VCaP (cell line): ENCODE measurements at regions not wholly inside any gene's neighbourhood (a gene's known extent, or its start where the extent isn't known, plus 50 kb on each side); places are given as distances from the start of the nearest gene placed in this dataset.

Experiments
- H3K27ac ChIP-seq: fragments of 450-650 bp; 2 replicates; pipeline ENCODE4 v1.5.1; 2017
- CTCF ChIP-seq: fragments of 450-650 bp; conservative IDR thresholded peaks from 2 replicates; pipeline ENCODE4 v1.5.1; 2017; ENCODE audit warnings: mild to moderate bottlenecking, moderate library complexity

GRCh38 chrX:1076871-1077651 lies 135.4 kb downstream of the CRLF2 start:
- H3K27ac ChIP-seq, result no peak overlapping the region
- TF ChIP-seq CTCF, result no peak

GRCh38 chrX:1075741-1076140 lies 136.7 kb downstream of the CRLF2 start:
- TF ChIP-seq CTCF, result no peak
- H3K27ac ChIP-seq, result no peak overlapping the region

- no peak for TF ChIP-seq CTCF
- no peak overlapping the region for H3K27ac ChIP-seq
Measured at GRCh38 chrX:1075156-1075555, 137.3 kb downstream of the CRLF2 start.

GRCh38 chrX:1074755-1075154 lies 137.7 kb downstream of the CRLF2 start:
- no peak overlapping the region for H3K27ac ChIP-seq
- TF ChIP-seq CTCF, result no peak

GRCh38 chrX:1074172-1074571 lies 138.3 kb downstream of the CRLF2 start:
- no peak overlapping the region for H3K27ac ChIP-seq
- TF ChIP-seq CTCF, result no peak

GRCh38 chrX:1072637-1073377 lies 139.6 kb downstream of the CRLF2 start:
- H3K27ac ChIP-seq, result no peak overlapping the region
- no peak for TF ChIP-seq CTCF

GRCh38 chrX:1071351-1071750 lies 141.1 kb downstream of the CRLF2 start:
- no peak overlapping the region for H3K27ac ChIP-seq
- no peak for TF ChIP-seq CTCF
